ENCODE measurements at regions not wholly inside any gene's neighbourhood (a gene's known extent, or its start where the extent isn't known, plus 50 kb on each side); places are given as distances from the start of the nearest gene placed in this dataset.

- no peaks in the 10 kb centered on the region for H3K36me3 Mint-ChIP-seq (ENCODE audit: low read depth)
- ATAC-seq = no peak
- no peak overlapping the region for H3K27ac ChIP-seq (ENCODE audit: low read depth)
Observed at GRCh38 chr16:51357839-51358238, 206.8 kb upstream of the SALL1 start.

More at GRCh38 chr16:51357839-51358238, 206.8 kb upstream of the SALL1 start:
- TF ChIP-seq ZNF114 (CRISPR knock-in tag; IDR thresholded peaks at IDR 0.05) (no peak), CTCF (conservative IDR thresholded peaks at IDR 0.05; ENCODE audit: low read depth in 2 of 2) (no peak), NANOG (IDR thresholded peaks at IDR 0.05; ENCODE audit: borderline replicate concordance) (no peak), EZH2phosphoT487 (IDR thresholded peaks at IDR 0.05; ENCODE audit: unreplicated experiment) (no peak), EZH2 (IDR thresholded peaks at IDR 0.05; ENCODE audit: low read depth, unreplicated experiment) (no peak), POLR2AphosphoS5 (IDR thresholded peaks at IDR 0.05; ENCODE audit: low read depth) (no peak), ZNF462 (CRISPR knock-in tag; IDR thresholded peaks at IDR 0.05) (no peak), JUNB (IDR thresholded peaks at IDR 0.05; ENCODE audit: unreplicated experiment) (no peak), ZNF331 (CRISPR knock-in tag; IDR thresholded peaks at IDR 0.05; ENCODE audit: low read depth) (no peak)
- TF ChIP-seq, protein P1, sequence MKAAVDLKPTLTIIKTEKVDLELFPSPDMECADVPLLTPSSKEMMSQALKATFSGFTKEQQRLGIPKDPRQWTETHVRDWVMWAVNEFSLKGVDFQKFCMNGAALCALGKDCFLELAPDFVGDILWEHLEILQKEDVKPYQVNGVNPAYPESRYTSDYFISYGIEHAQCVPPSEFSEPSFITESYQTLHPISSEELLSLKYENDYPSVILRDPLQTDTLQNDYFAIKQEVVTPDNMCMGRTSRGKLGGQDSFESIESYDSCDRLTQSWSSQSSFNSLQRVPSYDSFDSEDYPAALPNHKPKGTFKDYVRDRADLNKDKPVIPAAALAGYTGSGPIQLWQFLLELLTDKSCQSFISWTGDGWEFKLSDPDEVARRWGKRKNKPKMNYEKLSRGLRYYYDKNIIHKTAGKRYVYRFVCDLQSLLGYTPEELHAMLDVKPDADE (IDR thresholded peaks at IDR 0.05) = no peak
- TF ChIP-seq, protein P2, sequence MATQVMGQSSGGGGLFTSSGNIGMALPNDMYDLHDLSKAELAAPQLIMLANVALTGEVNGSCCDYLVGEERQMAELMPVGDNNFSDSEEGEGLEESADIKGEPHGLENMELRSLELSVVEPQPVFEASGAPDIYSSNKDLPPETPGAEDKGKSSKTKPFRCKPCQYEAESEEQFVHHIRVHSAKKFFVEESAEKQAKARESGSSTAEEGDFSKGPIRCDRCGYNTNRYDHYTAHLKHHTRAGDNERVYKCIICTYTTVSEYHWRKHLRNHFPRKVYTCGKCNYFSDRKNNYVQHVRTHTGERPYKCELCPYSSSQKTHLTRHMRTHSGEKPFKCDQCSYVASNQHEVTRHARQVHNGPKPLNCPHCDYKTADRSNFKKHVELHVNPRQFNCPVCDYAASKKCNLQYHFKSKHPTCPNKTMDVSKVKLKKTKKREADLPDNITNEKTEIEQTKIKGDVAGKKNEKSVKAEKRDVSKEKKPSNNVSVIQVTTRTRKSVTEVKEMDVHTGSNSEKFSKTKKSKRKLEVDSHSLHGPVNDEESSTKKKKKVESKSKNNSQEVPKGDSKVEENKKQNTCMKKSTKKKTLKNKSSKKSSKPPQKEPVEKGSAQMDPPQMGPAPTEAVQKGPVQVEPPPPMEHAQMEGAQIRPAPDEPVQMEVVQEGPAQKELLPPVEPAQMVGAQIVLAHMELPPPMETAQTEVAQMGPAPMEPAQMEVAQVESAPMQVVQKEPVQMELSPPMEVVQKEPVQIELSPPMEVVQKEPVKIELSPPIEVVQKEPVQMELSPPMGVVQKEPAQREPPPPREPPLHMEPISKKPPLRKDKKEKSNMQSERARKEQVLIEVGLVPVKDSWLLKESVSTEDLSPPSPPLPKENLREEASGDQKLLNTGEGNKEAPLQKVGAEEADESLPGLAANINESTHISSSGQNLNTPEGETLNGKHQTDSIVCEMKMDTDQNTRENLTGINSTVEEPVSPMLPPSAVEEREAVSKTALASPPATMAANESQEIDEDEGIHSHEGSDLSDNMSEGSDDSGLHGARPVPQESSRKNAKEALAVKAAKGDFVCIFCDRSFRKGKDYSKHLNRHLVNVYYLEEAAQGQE (IDR thresholded peaks at IDR 0.05; ENCODE audit: unreplicated experiment) = no peak
- H3K4me1 Mint-ChIP-seq = peaks cover 52% of the 10 kb centered on the region
- no peak overlapping the region for H3K4me3 ChIP-seq
- no peak overlapping the region for H3K4me3 Mint-ChIP-seq
- no peaks in the 10 kb centered on the region for H3F3A ChIP-seq (replicated peaks; ENCODE audit: low read depth)
- H3K9me2 ChIP-seq (ENCODE audit: insufficient read depth) = no peaks in the 10 kb centered on the region
- no peak overlapping the region for H3K4me2 ChIP-seq
- no peak overlapping the region for H3K27ac Mint-ChIP-seq
- peaks cover 31% of the 10 kb centered on the region for H3K4me1 ChIP-seq (ENCODE audit: insufficient read depth)
- H4K20me1 ChIP-seq (replicated peaks; ENCODE audit: insufficient read depth) = no peaks in the 10 kb centered on the region
- no peak for DNase-seq (ENCODE audit: low spot score)
- H3K9me3 Mint-ChIP-seq = no peaks in the 10 kb centered on the region
- no peaks in the 10 kb centered on the region for H3K27me3 ChIP-seq (ENCODE audit: insufficient read depth)
- no peaks in the 10 kb centered on the region for H3K79me2 ChIP-seq (replicated peaks; ENCODE audit: insufficient read depth)
- peaks cover 4% of the 10 kb centered on the region for H3K27me3 Mint-ChIP-seq (ENCODE audit: insufficient read depth, low read depth, poor library complexity)
- no peaks in the 10 kb centered on the region for H3K36me3 ChIP-seq (ENCODE audit: insufficient read depth)
- H2AFZ ChIP-seq = no peak overlapping the region
